ENCODE measurements at regions not wholly inside any gene's neighbourhood (a gene's known extent, or its start where the extent isn't known, plus 50 kb on each side); places are given as distances from the start of the nearest gene placed in this dataset.

DNA sequence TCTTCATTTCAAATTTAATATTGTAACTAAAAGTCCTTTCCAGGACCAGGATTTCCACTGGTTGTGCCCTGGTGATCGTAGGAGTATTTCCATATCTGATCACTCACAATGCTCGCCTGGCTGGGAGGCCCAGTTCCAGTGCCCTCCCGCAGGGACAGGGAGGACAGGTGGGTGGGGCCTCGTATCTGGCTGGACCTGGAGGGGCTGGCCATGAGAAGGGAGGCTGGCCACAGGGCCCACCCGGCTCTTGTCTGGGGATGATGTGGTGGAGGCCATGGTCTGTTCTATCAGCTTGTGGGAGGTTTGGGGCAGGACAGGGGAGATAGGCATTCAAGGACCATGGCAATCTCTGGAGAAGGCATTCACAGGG is 286.4 kb downstream of the GADD45G start:
- TF ChIP-seq SP1 (IDR thresholded peaks at IDR 0.05; ENCODE audit: low read depth) = no peak
- TF ChIP-seq CTCF (IDR thresholded peaks at IDR 0.05 in 2 of 3, conservative IDR thresholded peaks at IDR 0.05 in 1 of 3; ENCODE audit: borderline replicate concordance in 1 of 3, insufficient read depth in 1 of 3, low read depth in 2 of 3, low read length in 2 of 3) = no peak
- TF ChIP-seq POLR2AphosphoS5 (IDR thresholded peaks at IDR 0.05; ENCODE audit: low read depth, low read length) = no peak
